Peyer's patch (tissue), 4 donors: ENCODE measurements at regions not wholly inside any gene's neighbourhood (a gene's known extent, or its start where the extent isn't known, plus 50 kb on each side); places are given as distances from the start of the nearest gene placed in this dataset.

Experiments used
- DNase-seq, 3 donors: peaks; one replicate each; pipeline ENCODE4 v3.0.0-alpha.2; 2017 to 2019
- H3K27ac ChIP-seq, 4 donors: fragments of 200-600 bp; sonication (generic); one replicate each; pipeline ENCODE4 v1.5.1; 2016 to 2019
- H3K27me3 ChIP-seq, 2 donors: fragments of 200-600 bp; sonication (generic); one replicate each; pipeline ENCODE4 v1.5.1; 2019
- H3K36me3 ChIP-seq, 3 donors: fragments of 200-600 bp; sonication (generic); one replicate each; pipeline ENCODE4 v1.5.1; 2016 to 2019
- H3K4me1 ChIP-seq, 4 donors: fragments of 200-600 bp; sonication (generic); one replicate each; pipeline ENCODE4 v1.5.1; 2016 to 2019
- H3K4me3 ChIP-seq, 4 donors: fragments of 200-600 bp; sonication (generic); 1 replicate in 3 of 4; 2 replicates in 1 of 4; pipeline ENCODE4 v1.5.1; 2016 to 2019; ENCODE audit warnings: mild to moderate bottlenecking in 1 of 4
- H3K9me3 ChIP-seq, 4 donors: fragments of 200-600 bp; sonication (generic); one replicate each; pipeline ENCODE4 v1.5.1; 2016 to 2019; ENCODE audit warnings: mild to moderate bottlenecking in 1 of 4
- POLR2A ChIP-seq, 2 donors: fragments of 450-650 bp; IDR thresholded peaks; one replicate each; pipeline ENCODE4 v1.5.1; 2017; ENCODE audit warnings: antibody characterized with exemption in 2 of 2, mild to moderate bottlenecking in 2 of 2, moderate library complexity in 2 of 2
- TF ChIP-seq, protein P1 (sequence below), 6 experiments: fragments of 450-650 bp in 4 of 6; fragments of 200-600 bp in 2 of 6; sonication (generic) in 1 of 6; IDR thresholded peaks; one replicate each; pipeline ENCODE4 v1.5.1; 2017 to 2019; ENCODE audit warnings: antibody characterized with exemption in 6 of 6, mild to moderate bottlenecking in 3 of 6, moderate library complexity in 1 of 6

DNA sequence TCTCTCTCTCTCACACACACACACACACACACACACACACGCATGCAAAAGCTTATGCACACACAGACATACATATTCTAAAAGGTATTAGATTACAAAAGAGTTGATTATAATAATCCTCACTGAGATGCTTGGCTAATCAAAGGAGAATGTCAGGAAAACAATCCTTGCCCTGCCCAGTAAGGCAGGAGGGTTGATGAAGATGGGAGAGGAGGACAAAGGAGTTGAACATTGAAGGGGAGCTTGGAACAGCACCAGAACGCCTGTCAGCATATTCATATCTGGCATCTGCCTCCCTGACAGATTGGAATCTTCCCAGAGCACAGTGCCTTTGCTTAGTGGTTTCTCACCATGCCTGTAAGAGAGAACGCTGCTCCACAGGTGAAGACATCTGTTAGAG, 68.6 kb upstream of the PALMD start:
- no peaks in the 10 kb centered on the region for H3K4me1 ChIP-seq
- no peak for DNase-seq
- TF ChIP-seq POLR2A (IDR thresholded peaks at IDR 0.05) = no peak
- TF ChIP-seq, protein P1, sequence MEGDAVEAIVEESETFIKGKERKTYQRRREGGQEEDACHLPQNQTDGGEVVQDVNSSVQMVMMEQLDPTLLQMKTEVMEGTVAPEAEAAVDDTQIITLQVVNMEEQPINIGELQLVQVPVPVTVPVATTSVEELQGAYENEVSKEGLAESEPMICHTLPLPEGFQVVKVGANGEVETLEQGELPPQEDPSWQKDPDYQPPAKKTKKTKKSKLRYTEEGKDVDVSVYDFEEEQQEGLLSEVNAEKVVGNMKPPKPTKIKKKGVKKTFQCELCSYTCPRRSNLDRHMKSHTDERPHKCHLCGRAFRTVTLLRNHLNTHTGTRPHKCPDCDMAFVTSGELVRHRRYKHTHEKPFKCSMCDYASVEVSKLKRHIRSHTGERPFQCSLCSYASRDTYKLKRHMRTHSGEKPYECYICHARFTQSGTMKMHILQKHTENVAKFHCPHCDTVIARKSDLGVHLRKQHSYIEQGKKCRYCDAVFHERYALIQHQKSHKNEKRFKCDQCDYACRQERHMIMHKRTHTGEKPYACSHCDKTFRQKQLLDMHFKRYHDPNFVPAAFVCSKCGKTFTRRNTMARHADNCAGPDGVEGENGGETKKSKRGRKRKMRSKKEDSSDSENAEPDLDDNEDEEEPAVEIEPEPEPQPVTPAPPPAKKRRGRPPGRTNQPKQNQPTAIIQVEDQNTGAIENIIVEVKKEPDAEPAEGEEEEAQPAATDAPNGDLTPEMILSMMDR (IDR thresholded peaks at IDR 0.05) = no peak
- no peaks in the 10 kb centered on the region for H3K36me3 ChIP-seq
- H3K27ac ChIP-seq = no peak overlapping the region
- H3K9me3 ChIP-seq = no peaks in the 10 kb centered on the region
- no peaks in the 10 kb centered on the region for H3K27me3 ChIP-seq
- no peak overlapping the region for H3K4me3 ChIP-seq

- DNase-seq = no peak
- TF ChIP-seq, protein P1 (IDR thresholded peaks at IDR 0.05) = no peak
- no peak for TF ChIP-seq POLR2A (IDR thresholded peaks at IDR 0.05)
- Histone ChIP-seq H3K27me3 (no peaks in the 10 kb centered on the region), H3K27ac (no peak overlapping the region), H3K9me3 (no peaks in the 10 kb centered on the region), H3K4me1 (no peaks in the 10 kb centered on the region), H3K4me3 (no peak overlapping the region), H3K36me3 (no peaks in the 10 kb centered on the region)
Measured at GRCh38 chr1:99579691-99580172, 66.2 kb upstream of the PALMD start.

DNA sequence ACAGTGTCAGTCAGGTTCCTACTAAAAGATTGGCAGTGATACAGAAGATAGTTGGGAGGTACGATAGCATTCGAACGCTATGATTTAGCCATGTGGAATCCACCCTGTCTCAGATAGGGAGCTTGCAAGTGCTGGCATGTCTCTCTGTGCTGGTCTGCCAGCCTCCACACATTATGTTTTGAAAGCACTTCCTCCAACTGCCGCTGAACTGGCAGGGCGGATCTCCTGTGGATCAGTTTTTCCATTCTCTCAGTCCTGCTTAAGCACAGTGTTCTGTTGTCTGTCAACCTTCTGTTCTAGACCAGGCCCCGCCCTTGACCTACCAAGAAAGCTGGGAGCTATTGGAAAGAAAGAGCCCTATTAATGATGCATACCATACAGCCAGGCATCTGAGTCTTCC, 65.5 kb upstream of the PALMD start:
- Histone ChIP-seq H3K9me3 (no peaks in the 10 kb centered on the region), H3K27me3 (no peaks in the 10 kb centered on the region), H3K36me3 (no peaks in the 10 kb centered on the region), H3K4me1 (no peaks in the 10 kb centered on the region), H3K4me3 (no peak overlapping the region), H3K27ac (no peak overlapping the region)
- TF ChIP-seq, protein P1 (IDR thresholded peaks at IDR 0.05) = no peak
- no peak for TF ChIP-seq POLR2A (IDR thresholded peaks at IDR 0.05)
- no peak for DNase-seq

DNA sequence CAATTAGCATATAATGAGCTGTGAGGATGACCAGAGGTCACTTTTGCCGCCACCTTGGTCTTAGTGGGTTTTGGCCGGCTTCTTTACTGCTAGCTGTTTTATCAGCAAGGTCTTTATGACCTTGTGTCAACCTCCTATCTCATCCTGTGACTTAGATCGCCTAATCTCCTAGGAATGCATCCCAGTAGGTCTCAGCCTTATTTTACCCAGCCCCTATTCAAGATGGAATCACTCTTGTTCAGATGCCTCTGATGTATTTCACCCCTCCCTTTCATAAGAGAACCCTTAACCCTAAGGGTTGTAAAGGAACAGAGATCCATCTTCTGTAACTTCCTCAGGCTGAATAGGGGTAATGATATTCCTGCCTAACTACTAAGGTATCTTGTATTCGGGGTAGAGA, 58.9 kb upstream of the PALMD start:
- Histone ChIP-seq H3K4me3 (no peak overlapping the region), H3K36me3 (no peaks in the 10 kb centered on the region), H3K27ac (no peak overlapping the region), H3K27me3 (no peaks in the 10 kb centered on the region), H3K4me1 (no peaks in the 10 kb centered on the region), H3K9me3 (no peaks in the 10 kb centered on the region)
- no peak for DNase-seq
- TF ChIP-seq, protein P1 (IDR thresholded peaks at IDR 0.05) = no peak
- TF ChIP-seq POLR2A (IDR thresholded peaks at IDR 0.05) = no peak

- Histone ChIP-seq H3K27me3 (no peaks in the 10 kb centered on the region), H3K27ac (no peak overlapping the region), H3K9me3 (no peaks in the 10 kb centered on the region), H3K4me3 (no peak overlapping the region), H3K4me1 (no peaks in the 10 kb centered on the region), H3K36me3 (no peaks in the 10 kb centered on the region)
- DNase-seq = no peak
- TF ChIP-seq, protein P1 (IDR thresholded peaks at IDR 0.05) = no peak
- TF ChIP-seq POLR2A (IDR thresholded peaks at IDR 0.05) = no peak
Measured at GRCh38 chr1:99589186-99589636, 56.7 kb upstream of the PALMD start.
